Sciatic nerve (tissue), 2 donors: ENCODE measurements at regions not wholly inside any gene's neighbourhood (a gene's known extent, or its start where the extent isn't known, plus 50 kb on each side); places are given as distances from the start of the nearest gene placed in this dataset.
A peak's percentile ranks its signal among the peaks of the same experiment; 100 is the strongest.

ENCODE experiments used
- ATAC-seq: fragments of 200-7000 bp; cut with Tn5 transposase; one replicate; pipeline ENCODE4 v1.9.1; 2020; ENCODE audit warnings: mild to moderate bottlenecking, moderate library complexity
- DNase-seq: peaks from one replicate; pipeline ENCODE4 v3.0.0-alpha.2; 2020; ENCODE audit warnings: low spot score
- intact Hi-C: fragments of 100-400 bp; cut with DNase I; formaldehyde crosslinking; loops from one replicate; pipeline ENCODE4 v1.14.2; 2022
- donor health status: DM: no; HTN: no; CAD: no.
- donor health status: DM: no; HTN: no; CAD: no.

DNA sequence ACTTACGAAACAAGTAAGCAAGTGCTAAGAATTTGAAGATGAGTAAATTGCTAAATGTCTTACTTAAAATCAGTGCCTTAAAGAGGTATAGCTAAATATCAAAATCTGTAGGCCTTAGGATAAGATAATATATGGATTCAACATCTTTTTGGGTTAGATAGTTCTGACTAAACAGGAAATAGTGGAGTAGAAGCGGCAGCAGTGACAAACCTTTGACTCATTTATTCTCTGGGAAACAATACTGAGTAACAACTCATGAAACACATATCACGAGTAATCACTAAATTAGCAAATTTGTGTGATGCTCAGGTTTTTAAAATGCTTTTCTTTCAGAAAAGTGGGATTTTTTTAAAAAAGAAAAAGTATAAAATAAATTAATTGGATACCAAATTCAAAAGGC lies 762.1 kb upstream of the TYRP1 start:
- intact Hi-C loops = no loop called here
- ATAC-seq = no peak
- DNase-seq = no peak

GRCh38 chr9:11931751-11932150 lies 761.4 kb upstream of the TYRP1 start:
- no peak for DNase-seq
- ATAC-seq = no peak
- intact Hi-C loops = no loop called here

- intact Hi-C loops = no loop called here
- ATAC-seq = no peak
- DNase-seq = no peak
Observed at GRCh38 chr9:11933926-11934325, 759.3 kb upstream of the TYRP1 start.

GRCh38 chr9:11946531-11946930 lies 746.7 kb upstream of the TYRP1 start:
- DNase-seq (no peak), ATAC-seq (no peak)
- intact Hi-C loops = no loop called here

DNA sequence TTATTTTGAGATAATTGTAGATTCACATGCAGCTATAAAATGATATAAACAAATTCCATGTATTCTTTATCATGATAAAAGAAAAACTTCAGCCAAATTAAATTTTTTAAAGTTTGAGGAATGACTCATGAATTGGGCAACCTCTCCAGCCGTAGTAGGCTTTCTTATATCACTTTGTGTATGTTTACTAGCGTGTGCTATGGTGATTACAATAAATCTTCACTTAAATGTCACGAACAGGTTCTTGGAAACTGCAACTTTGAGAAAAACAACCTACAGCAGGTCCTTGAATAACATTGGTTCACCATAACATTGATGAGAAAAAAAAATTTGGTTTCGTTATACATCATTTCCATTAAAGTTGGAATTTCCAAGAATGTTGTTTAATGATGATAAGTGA lies 730.9 kb upstream of the TYRP1 start:
- ATAC-seq = no peak
- intact Hi-C loops = no loop called here
- no peak for DNase-seq

GRCh38 chr9:11966786-11967185 lies 726.4 kb upstream of the TYRP1 start:
- intact Hi-C loops = no loop called here
- no peak for DNase-seq

GRCh38 chr9:11968631-11969030 lies 724.6 kb upstream of the TYRP1 start:
- ATAC-seq (no peak), DNase-seq (no peak)
- intact Hi-C loops = no loop called here

More at GRCh38 chr9:11966786-11967185, 726.4 kb upstream of the TYRP1 start:
- no peak for ATAC-seq

GRCh38 chr9:11973011-11973410 lies 720.2 kb upstream of the TYRP1 start:
- no peak for DNase-seq
- no peak for ATAC-seq
- intact Hi-C loops = no loop called here

GRCh38 chr9:11973511-11973910 lies 719.7 kb upstream of the TYRP1 start:
- ATAC-seq = no peak
- intact Hi-C loops = no loop called here
- no peak for DNase-seq

DNA sequence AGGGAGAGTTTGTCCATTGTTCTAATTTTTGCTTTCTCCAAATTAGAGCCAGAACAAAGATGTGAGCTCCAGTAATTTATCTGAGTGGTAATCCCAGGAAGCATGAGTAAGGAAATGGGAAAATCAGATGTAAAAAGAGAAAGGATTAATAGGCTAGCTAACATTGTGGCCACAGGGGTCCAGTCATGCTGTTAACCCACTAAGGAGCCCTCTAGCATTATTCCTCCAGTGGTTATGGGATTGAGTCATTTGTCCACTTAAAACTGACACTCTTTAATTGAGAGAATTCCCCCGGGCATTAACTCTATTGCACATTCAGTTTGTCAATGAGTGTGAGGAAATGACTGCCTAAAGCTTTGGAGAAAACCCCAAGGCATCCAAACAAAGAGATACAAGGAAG lies 700.3 kb upstream of the TYRP1 start:
- intact Hi-C loops = no loop called here
- DNase-seq (no peak), ATAC-seq (no peak)

DNA sequence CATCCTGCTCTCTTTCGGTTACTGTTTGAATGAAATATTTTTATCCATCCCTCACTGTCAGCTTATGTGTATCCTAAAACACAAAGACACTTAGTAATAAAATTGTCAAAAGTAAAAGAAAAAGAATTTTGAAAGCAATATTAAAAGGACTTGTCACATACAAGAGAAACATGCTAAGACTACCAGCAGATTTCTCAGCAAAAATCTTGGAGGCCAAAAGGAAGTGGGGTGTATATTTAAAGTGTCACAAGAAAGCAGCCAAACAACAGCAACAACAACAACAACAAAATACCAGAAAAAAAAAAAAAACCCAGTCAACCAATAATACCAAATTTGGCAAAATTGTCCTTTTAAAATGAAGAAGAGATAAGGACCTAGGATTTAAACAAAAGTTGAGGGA lies 678.7 kb upstream of the TYRP1 start:
- DNase-seq (no peak), ATAC-seq (no peak)
- intact Hi-C loops = no loop called here

- DNase-seq (no peak), ATAC-seq (no peak)
- intact Hi-C loops = no loop called here
Observed at GRCh38 chr9:12054235-12054634, 639.0 kb upstream of the TYRP1 start.

GRCh38 chr9:12056874-12057273 lies 636.3 kb upstream of the TYRP1 start:
- DNase-seq (no peak), ATAC-seq (no peak)
- intact Hi-C loops = no loop called here

DNA sequence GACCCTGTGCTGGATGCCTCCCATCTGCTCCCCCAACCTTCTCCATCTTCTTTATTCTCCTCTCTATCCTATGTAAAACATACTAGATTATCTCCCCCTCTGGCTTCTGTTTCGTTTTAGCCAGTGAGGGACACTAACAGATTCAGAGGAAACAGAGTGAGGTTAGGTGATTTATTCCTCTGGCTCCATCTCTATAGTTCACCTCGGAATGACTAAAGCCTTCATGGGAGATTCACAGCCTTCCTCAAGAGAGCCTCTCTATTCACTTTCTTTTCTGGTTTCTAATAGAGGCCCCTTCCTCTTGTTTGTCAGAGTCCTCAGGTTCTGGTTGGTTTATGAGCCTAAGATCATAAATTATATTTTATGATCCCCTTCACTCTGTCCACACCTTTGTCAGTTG lies 633.1 kb upstream of the TYRP1 start:
- ATAC-seq = no peak

GRCh38 chr9:12060811-12061210 lies 632.4 kb upstream of the TYRP1 start:
- ATAC-seq (peak; percentile 38), DNase-seq (no peak)
- intact Hi-C loops = no loop called here

More for the DNA sequence above, 633.1 kb upstream of the TYRP1 start:
- intact Hi-C loops = no loop called here
- DNase-seq = no peak

DNA sequence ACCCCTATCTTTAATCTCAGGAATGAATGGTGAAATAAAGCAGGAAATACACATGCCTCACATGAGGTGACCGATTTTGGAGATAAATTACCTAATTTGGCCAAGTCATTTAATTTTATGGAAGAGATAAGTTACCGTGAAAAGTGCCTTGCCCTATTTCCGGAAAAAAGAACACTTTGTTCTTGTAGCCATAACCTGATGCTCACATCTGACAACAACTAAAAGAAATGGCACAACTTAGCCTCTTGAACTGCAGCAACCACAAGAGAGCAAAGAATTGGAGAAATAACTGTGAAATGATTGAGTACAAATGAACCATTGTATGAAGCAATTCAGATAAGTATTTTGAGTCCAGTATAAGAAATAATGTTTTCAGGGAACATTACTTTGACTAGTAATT lies 628.1 kb upstream of the TYRP1 start:
- intact Hi-C loops = no loop called here
- DNase-seq (no peak), ATAC-seq (peak; percentile 81)

GRCh38 chr9:12065686-12066085 lies 627.5 kb upstream of the TYRP1 start:
- intact Hi-C loops = no loop called here
- no peak for DNase-seq
- no peak for ATAC-seq

GRCh38 chr9:12066455-12067035 lies 626.6 kb upstream of the TYRP1 start:
- DNase-seq (no peak), ATAC-seq (no peak)
- intact Hi-C loops = no loop called here

GRCh38 chr9:12069366-12069765 lies 623.8 kb upstream of the TYRP1 start:
- DNase-seq (no peak), ATAC-seq (no peak)
- intact Hi-C loops = no loop called here

DNA sequence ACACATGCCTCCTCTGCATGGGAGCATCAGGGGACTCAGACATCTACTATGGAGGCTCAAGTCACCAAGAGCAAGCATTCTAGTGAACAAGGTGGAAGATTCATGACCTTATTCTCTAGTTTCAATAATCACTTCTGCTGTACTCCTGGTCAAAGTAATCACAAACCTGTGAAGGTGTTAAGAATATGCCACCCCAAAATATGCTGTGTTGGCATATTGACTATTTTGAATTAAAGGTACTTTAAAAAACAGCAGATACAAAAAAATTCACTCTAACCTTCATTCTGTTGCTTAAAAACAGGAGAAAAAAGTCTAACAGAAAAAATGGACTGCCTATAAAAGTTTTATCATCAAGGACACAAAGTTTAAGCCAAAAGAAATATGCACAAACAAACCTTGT lies 607.8 kb upstream of the TYRP1 start:
- intact Hi-C loops = no loop called here
- DNase-seq = no peak
- no peak for ATAC-seq

DNA sequence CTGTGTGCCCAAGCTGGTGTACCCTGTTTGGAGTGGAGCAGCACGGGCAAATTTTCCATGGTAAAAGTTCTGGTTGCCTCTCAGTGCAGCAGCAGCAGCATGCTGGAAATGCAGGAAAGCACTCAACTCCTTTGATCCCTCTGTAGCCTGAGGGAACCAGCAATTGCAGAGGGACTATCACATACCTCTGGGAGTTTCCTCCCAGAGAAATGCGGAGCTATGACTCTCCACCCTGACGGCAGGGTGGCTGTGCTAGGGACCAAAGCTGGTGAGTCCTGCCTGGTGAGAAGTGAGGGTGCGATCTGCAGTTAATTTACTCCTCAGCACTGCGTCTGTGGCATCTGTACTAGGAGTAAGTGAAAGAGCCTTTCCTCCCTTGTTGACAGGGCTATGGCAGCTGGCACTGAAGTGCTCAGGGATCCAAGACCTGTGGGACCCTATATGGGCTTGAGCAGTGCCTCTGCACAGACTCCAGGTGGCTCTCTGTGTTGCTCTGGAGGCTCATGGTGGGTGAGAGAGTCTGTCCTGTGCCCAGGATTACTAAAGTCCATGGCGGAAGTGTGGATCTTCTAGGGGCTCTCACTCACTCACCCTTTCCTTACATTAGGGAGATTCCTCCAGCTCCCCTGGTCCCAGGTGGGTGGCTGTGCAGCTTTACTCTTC lies 601.2 kb upstream of the TYRP1 start:
- DNase-seq = no peak
- ATAC-seq = no peak
- intact Hi-C loops = no loop called here
